SU-DHL-6 (cell line): ENCODE measurements at regions not wholly inside any gene's neighbourhood (a gene's known extent, or its start where the extent isn't known, plus 50 kb on each side); places are given as distances from the start of the nearest gene placed in this dataset.

Source experiments
- H2AFZ ChIP-seq: fragments of 200-600 bp; sonication (generic); 2 replicates; pipeline ENCODE4 v1.6.1; 2014; ENCODE audit warnings: low read depth, mild to moderate bottlenecking, moderate library complexity, mixed read lengths, antibody characterized with exemption, low read length; ENCODE audit not compliant: severe bottlenecking
- H3F3A ChIP-seq: fragments of 200-600 bp; shearing (Covaris generic); 2 replicates; pipeline ENCODE4 v1.6.0; 2016; ENCODE audit warnings: antibody characterized with exemption, mild to moderate bottlenecking; ENCODE audit not compliant: insufficient read depth
- H3K27ac ChIP-seq: fragments of 200-600 bp; sonication (generic); 2 replicates; pipeline ENCODE4 v1.5.1; 2016; ENCODE audit warnings: low read depth, mild to moderate bottlenecking, low read length, moderate library complexity, mixed read lengths
- H3K27me3 ChIP-seq: fragments of 200-600 bp; sonication (generic), shearing (Covaris generic); 2 replicates; pipeline ENCODE4 v1.6.0; 2014; ENCODE audit warnings: mild to moderate bottlenecking, low read length
- H3K36me3 ChIP-seq: fragments of 200-600 bp; sonication (generic); 2 replicates; pipeline ENCODE4 v1.6.1; 2014; ENCODE audit warnings: mild to moderate bottlenecking, low read length, mixed read lengths
- H3K4me2 ChIP-seq: fragments of 300-600, 200-600 bp; shearing (Covaris generic), sonication (generic); 2 replicates; pipeline ENCODE4 v1.6.0; 2014; ENCODE audit warnings: low read length, low read depth, mild to moderate bottlenecking; ENCODE audit not compliant: poor library complexity, severe bottlenecking
- H3K4me3 ChIP-seq: fragments of 200-600 bp; sonication (generic); 2 replicates; pipeline ENCODE4 v1.5.1; 2014; ENCODE audit warnings: antibody characterized with exemption, low read length, mild to moderate bottlenecking, mixed read lengths; ENCODE audit not compliant: insufficient read depth, poor library complexity, severe bottlenecking
- H3K79me2 ChIP-seq: fragments of 200-600 bp; sonication (generic); 2 replicates; pipeline ENCODE4 v1.6.1; 2014; ENCODE audit warnings: mild to moderate bottlenecking, low read length, moderate library complexity; ENCODE audit not compliant: insufficient read depth
- H3K9ac ChIP-seq: fragments of 200-600 bp; sonication (generic); 2 replicates; pipeline ENCODE4 v1.7.0; 2014; ENCODE audit warnings: mild to moderate bottlenecking, low read length
- H3K9me2 ChIP-seq: fragments of 200-600 bp; sonication (generic); replicated peaks from 2 replicates; pipeline ENCODE4 v1.6.1; 2014; ENCODE audit warnings: low read length; ENCODE audit not compliant: insufficient read depth
- H3K9me3 ChIP-seq: fragments of 200-600 bp; sonication (generic); 2 replicates; pipeline ENCODE4 v1.6.1; 2014; ENCODE audit warnings: low read length, mixed read lengths; ENCODE audit not compliant: insufficient read depth
- H4K20me1 ChIP-seq: fragments of 200-600 bp; sonication (generic); 2 replicates; pipeline ENCODE4 v1.6.1; 2014; ENCODE audit warnings: low read depth, mild to moderate bottlenecking, antibody characterized with exemption, low read length, moderate library complexity, mixed read lengths
- EZH2phosphoT487 ChIP-seq: fragments of 200-600 bp; sonication (generic), shearing (Covaris generic); conservative IDR thresholded peaks from 2 replicates; pipeline ENCODE4 v1.6.1; 2018; ENCODE audit warnings: mild to moderate bottlenecking, antibody characterized with exemption, low read length, moderate library complexity, mixed read lengths
- TF ChIP-seq, protein P1 (sequence below): fragments of 200-600 bp; sonication (generic); IDR thresholded peaks from one replicate; pipeline ENCODE4 v1.5.1; 2017; ENCODE audit warnings: antibody characterized with exemption, mild to moderate bottlenecking, low read length, moderate library complexity; ENCODE audit not compliant: insufficient read depth, poor library complexity, severe bottlenecking

DNA sequence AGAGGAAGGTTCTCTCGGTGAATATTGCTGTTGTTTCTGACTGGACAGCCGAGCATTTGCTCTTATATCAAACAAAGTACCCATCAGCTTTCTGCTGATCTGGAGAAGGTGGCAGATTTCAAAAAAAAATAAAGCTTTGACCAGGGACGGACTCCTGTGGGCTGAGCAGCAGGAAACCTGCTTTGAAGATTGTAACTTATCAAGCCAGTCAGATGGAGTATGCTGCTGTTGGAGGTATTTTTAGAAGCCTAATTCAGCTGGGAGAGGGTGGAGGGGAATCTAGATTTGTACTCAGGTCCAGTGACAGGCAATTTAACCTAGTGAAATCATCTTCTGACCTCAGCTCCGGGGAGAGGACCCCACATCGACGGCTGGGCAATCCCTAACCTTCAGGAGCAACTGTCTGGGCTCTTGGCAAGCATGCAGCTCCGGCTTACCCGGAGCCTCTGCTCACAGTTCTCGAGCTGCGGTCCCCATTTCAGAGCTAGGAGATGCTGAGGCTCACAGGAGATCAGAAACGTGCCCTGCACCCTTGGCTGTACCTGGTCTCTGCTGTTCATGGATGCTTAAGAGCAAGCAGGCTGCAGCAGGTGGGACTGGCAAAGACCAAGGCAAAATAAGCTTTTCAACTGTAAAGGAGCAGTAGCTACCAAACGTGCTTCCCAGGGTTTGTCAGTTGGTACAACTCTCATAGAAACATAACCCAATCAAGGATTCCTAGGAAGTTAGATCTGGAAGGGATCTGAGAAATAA, 89.3 kb upstream of the ST8SIA2 start:
- H2AFZ ChIP-seq = no peak overlapping the region

GRCh38 chr15:92305343-92305742, 88.3 kb upstream of the ST8SIA2 start:
- H3K27ac ChIP-seq = no peak overlapping the region
- H3K4me3 ChIP-seq = no peak overlapping the region
- no peak overlapping the region for H3K9ac ChIP-seq
- H3K36me3 ChIP-seq = no peaks in the 10 kb centered on the region
- no peaks in the 10 kb centered on the region for H3K9me2 ChIP-seq
- H3K9me3 ChIP-seq = no peaks in the 10 kb centered on the region
- no peaks in the 10 kb centered on the region for H3K79me2 ChIP-seq
- TF ChIP-seq EZH2phosphoT487 = no peak
- TF ChIP-seq, protein P1, sequence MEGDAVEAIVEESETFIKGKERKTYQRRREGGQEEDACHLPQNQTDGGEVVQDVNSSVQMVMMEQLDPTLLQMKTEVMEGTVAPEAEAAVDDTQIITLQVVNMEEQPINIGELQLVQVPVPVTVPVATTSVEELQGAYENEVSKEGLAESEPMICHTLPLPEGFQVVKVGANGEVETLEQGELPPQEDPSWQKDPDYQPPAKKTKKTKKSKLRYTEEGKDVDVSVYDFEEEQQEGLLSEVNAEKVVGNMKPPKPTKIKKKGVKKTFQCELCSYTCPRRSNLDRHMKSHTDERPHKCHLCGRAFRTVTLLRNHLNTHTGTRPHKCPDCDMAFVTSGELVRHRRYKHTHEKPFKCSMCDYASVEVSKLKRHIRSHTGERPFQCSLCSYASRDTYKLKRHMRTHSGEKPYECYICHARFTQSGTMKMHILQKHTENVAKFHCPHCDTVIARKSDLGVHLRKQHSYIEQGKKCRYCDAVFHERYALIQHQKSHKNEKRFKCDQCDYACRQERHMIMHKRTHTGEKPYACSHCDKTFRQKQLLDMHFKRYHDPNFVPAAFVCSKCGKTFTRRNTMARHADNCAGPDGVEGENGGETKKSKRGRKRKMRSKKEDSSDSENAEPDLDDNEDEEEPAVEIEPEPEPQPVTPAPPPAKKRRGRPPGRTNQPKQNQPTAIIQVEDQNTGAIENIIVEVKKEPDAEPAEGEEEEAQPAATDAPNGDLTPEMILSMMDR = no peak
- no peaks in the 10 kb centered on the region for H3K27me3 ChIP-seq
- H3K4me2 ChIP-seq = no peak overlapping the region
- H2AFZ ChIP-seq = no peak overlapping the region
- no peaks in the 10 kb centered on the region for H4K20me1 ChIP-seq
- H3F3A ChIP-seq = no peaks in the 10 kb centered on the region

More for the DNA sequence above, 89.3 kb upstream of the ST8SIA2 start:
- no peak overlapping the region for H3K4me2 ChIP-seq
- no peak overlapping the region for H3K9ac ChIP-seq
- no peaks in the 10 kb centered on the region for H4K20me1 ChIP-seq
- TF ChIP-seq, protein P1 = no peak
- no peak for TF ChIP-seq EZH2phosphoT487
- no peaks in the 10 kb centered on the region for H3K36me3 ChIP-seq
- no peak overlapping the region for H3K4me3 ChIP-seq
- no peak overlapping the region for H3K27ac ChIP-seq
- no peaks in the 10 kb centered on the region for H3K9me2 ChIP-seq
- no peaks in the 10 kb centered on the region for H3F3A ChIP-seq
- H3K79me2 ChIP-seq = no peaks in the 10 kb centered on the region
- H3K27me3 ChIP-seq = no peaks in the 10 kb centered on the region
- H3K9me3 ChIP-seq = no peaks in the 10 kb centered on the region

- H3K4me2 ChIP-seq = no peak overlapping the region
- no peak overlapping the region for H3K4me3 ChIP-seq
Measured at GRCh38 chr15:92306663-92307062, 87.0 kb upstream of the ST8SIA2 start.

More at GRCh38 chr15:92306663-92307062, 87.0 kb upstream of the ST8SIA2 start:
- no peak overlapping the region for H3K9ac ChIP-seq
- no peaks in the 10 kb centered on the region for H3K27me3 ChIP-seq
- no peak overlapping the region for H2AFZ ChIP-seq
- H4K20me1 ChIP-seq = no peaks in the 10 kb centered on the region
- H3K79me2 ChIP-seq = no peaks in the 10 kb centered on the region
- no peak for TF ChIP-seq EZH2phosphoT487
- TF ChIP-seq, protein P1 = no peak
- H3K9me2 ChIP-seq = no peaks in the 10 kb centered on the region
- no peaks in the 10 kb centered on the region for H3K36me3 ChIP-seq
- no peaks in the 10 kb centered on the region for H3K9me3 ChIP-seq
- no peak overlapping the region for H3K27ac ChIP-seq
- no peaks in the 10 kb centered on the region for H3F3A ChIP-seq
